H1 (cell line): ENCODE measurements at regions not wholly inside any gene's neighbourhood (a gene's known extent, or its start where the extent isn't known, plus 50 kb on each side); places are given as distances from the start of the nearest gene placed in this dataset.
A peak's percentile ranks its signal among the peaks of the same experiment; 100 is the strongest.

Experiments used
- CTCF ChIA-PET: fragments of 300-600 bp; sonication (Branson Sonifier 250); formaldehyde crosslinking; loops from one replicate; lab custom pipeline; 2021; ENCODE audit not compliant: partially characterized antibody; lab: Charles Lee
- POLR2A ChIA-PET: fragments of 300-600 bp; sonication (Branson Sonifier 250); formaldehyde crosslinking; loops from one replicate; lab custom pipeline; 2021; ENCODE audit warnings: inconsistent platforms; ENCODE audit not compliant: partially characterized antibody; lab: Charles Lee
- DNase-seq, 2 experiments: peaks; one replicate each; pipeline versions ENCODE4 v3.0.0 to v3.0.0-alpha.2; 2010 to 2022; ENCODE audit warnings: low spot score in 2 of 2, low read depth in 1 of 2, mixed read lengths in 1 of 2
- FAIRE-seq: peaks from 2 replicates; lab custom pipeline; 2011; peaks lifted over from hg19 to GRCh38; lab: Jason Lieb, UNC
- H2AFZ ChIP-seq: 2 replicates; pipeline ENCODE4 v1.8.1; 2012; ENCODE audit warnings: low read length, inconsistent platforms
- H2AK5ac ChIP-seq: 2 replicates; pipeline ENCODE4 v1.6.1; 2013; ENCODE audit warnings: low read depth, low read length
- H2BK120ac ChIP-seq: replicated peaks from 2 replicates; pipeline ENCODE3; 2013; ENCODE audit warnings: low read depth, low read length, inconsistent platforms
- H2BK12ac ChIP-seq: 2 replicates; pipeline ENCODE4 v1.6.1; 2013; ENCODE audit warnings: low read depth, low read length
- H2BK15ac ChIP-seq: 2 replicates; pipeline ENCODE4 v1.6.1; 2013; ENCODE audit warnings: low read length
- H2BK20ac ChIP-seq: 2 replicates; pipeline ENCODE4 v1.6.1; 2013; ENCODE audit warnings: low read length
- H2BK5ac ChIP-seq: 2 replicates; pipeline ENCODE4 v1.6.1; 2013; ENCODE audit warnings: low read depth, low read length
- H3K14ac ChIP-seq: 2 replicates; pipeline ENCODE4 v1.6.1; 2013; ENCODE audit warnings: inconsistent platforms; ENCODE audit not compliant: insufficient read length
- H3K18ac ChIP-seq: 2 replicates; pipeline ENCODE4 v1.6.1; 2013; ENCODE audit warnings: low read length; ENCODE audit errors: extremely low read depth
- H3K23ac ChIP-seq: 2 replicates; pipeline ENCODE4 v1.6.1; 2013; ENCODE audit warnings: inconsistent platforms; ENCODE audit not compliant: insufficient read length
- H3K23me2 ChIP-seq: 2 replicates; pipeline ENCODE4 v1.6.1; 2013; ENCODE audit warnings: low read depth, low read length
- H3K27ac ChIP-seq: 2 replicates; pipeline ENCODE4 v1.6.1; 2011; ENCODE audit warnings: low read depth, low read length, inconsistent platforms
- H3K27me3 ChIP-seq, 4 experiments: replicated peaks in 1 of 4; 1 replicate in 1 of 4; 2 replicates in 3 of 4; pipeline versions ENCODE4 v1.6.1 to v1.8.1; 2011 to 2013; ENCODE audit warnings: low read length in 3 of 4, mild to moderate bottlenecking in 3 of 4, inconsistent platforms in 2 of 4, mixed read lengths in 2 of 4, moderate library complexity in 1 of 4; ENCODE audit not compliant: control insufficient read depth in 3 of 4, insufficient read depth in 3 of 4; ENCODE audit errors: extremely low read depth in 1 of 4
- H3K36me3 ChIP-seq, 4 experiments: 2 replicates each; pipeline versions ENCODE4 v1.6.1 to v1.8.1; 2011 to 2013; ENCODE audit warnings: mild to moderate bottlenecking in 4 of 4, low read length in 3 of 4, moderate library complexity in 2 of 4, control low read depth in 1 of 4, inconsistent platforms in 1 of 4; ENCODE audit not compliant: insufficient read depth in 4 of 4, control insufficient read depth in 2 of 4
- H3K4ac ChIP-seq: replicated peaks from 2 replicates; pipeline ENCODE3; 2013; ENCODE audit warnings: low read length, low read depth, mixed read lengths, inconsistent platforms; ENCODE audit not compliant: insufficient read length
- H3K4me1 ChIP-seq, 4 experiments: replicated peaks in 1 of 4; 1 replicate in 1 of 4; 2 replicates in 3 of 4; pipeline versions ENCODE4 v1.6.1 to v1.8.1; 2011 to 2013; ENCODE audit warnings: low read length in 3 of 4, inconsistent platforms in 2 of 4, mixed read lengths in 1 of 4; ENCODE audit not compliant: insufficient read depth in 4 of 4, control insufficient read depth in 3 of 4
- H3K4me2 ChIP-seq, 2 experiments: 2 replicates each; pipeline versions ENCODE4 v1.6.1 to v1.8.1; 2011 to 2013; ENCODE audit warnings: low read depth in 2 of 2, low read length in 2 of 2, control low read depth in 1 of 2, inconsistent platforms in 1 of 2, mild to moderate bottlenecking in 1 of 2; ENCODE audit not compliant: insufficient read depth in 1 of 2
- H3K4me3 ChIP-seq, 4 experiments: fragments of 200-600, 300-600 bp in 1 of 4; sonication (generic), shearing (Covaris generic), sonication (Bioruptor Twin) in 1 of 4; 2 replicates each; pipeline versions ENCODE4 v1.5.1 to v1.8.1; 2011 to 2016; ENCODE audit warnings: low read length in 4 of 4, low read depth in 3 of 4, control low read depth in 2 of 4, inconsistent platforms in 2 of 4, mild to moderate bottlenecking in 2 of 4, mixed read lengths in 1 of 4, moderate library complexity in 1 of 4; ENCODE audit not compliant: insufficient read depth in 2 of 4; ENCODE audit errors: extremely low read depth in 1 of 4
- H3K56ac ChIP-seq: replicated peaks from 2 replicates; pipeline ENCODE3; 2013; ENCODE audit warnings: low read depth, mild to moderate bottlenecking, mixed read lengths, low read length, inconsistent platforms; ENCODE audit not compliant: insufficient read length
- H3K79me1 ChIP-seq: 2 replicates; pipeline ENCODE4 v1.6.1; 2013; ENCODE audit warnings: low read depth, low read length, control low read depth
- H3K79me2 ChIP-seq, 2 experiments: 2 replicates each; pipeline versions ENCODE4 v1.6.1 to v1.8.1; 2012 to 2013; ENCODE audit warnings: low read length in 2 of 2, mild to moderate bottlenecking in 2 of 2, inconsistent platforms in 1 of 2; ENCODE audit not compliant: insufficient read depth in 2 of 2, control insufficient read depth in 1 of 2
- H3K9ac ChIP-seq, 4 experiments: replicated peaks in 1 of 4; 1 replicate in 1 of 4; 2 replicates in 3 of 4; pipeline versions ENCODE4 v1.6.1 to v1.8.1; 2011 to 2013; ENCODE audit warnings: low read depth in 3 of 4, low read length in 3 of 4, control low read depth in 2 of 4, mild to moderate bottlenecking in 2 of 4, moderate library complexity in 2 of 4, inconsistent platforms in 1 of 4; ENCODE audit errors: extremely low read depth in 1 of 4
- H3K9me3 ChIP-seq, 2 experiments: 2 replicates each; pipeline versions ENCODE4 v1.6.1 to v1.8.1; 2012 to 2013; ENCODE audit warnings: mild to moderate bottlenecking in 2 of 2, moderate library complexity in 2 of 2, control low read depth in 1 of 2, inconsistent platforms in 1 of 2, low read depth in 1 of 2, low read length in 1 of 2, mixed read lengths in 1 of 2; ENCODE audit not compliant: insufficient read depth in 2 of 2
- H4K20me1 ChIP-seq, 2 experiments: replicated peaks in 1 of 2; 2 replicates each; pipeline versions ENCODE3 to v1.8.1; 2011 to 2013; ENCODE audit warnings: inconsistent platforms in 2 of 2, low read length in 2 of 2, mild to moderate bottlenecking in 1 of 2; ENCODE audit not compliant: insufficient read depth in 2 of 2, control insufficient read depth in 1 of 2
- H4K5ac ChIP-seq: 2 replicates; pipeline ENCODE4 v1.6.1; 2013; ENCODE audit warnings: low read length, low read depth, mixed read lengths, inconsistent platforms; ENCODE audit not compliant: insufficient read length
- H4K8ac ChIP-seq: 2 replicates; pipeline ENCODE4 v1.8.0; 2013; ENCODE audit warnings: mild to moderate bottlenecking, moderate library complexity, low read length, inconsistent platforms; ENCODE audit not compliant: insufficient read depth; ENCODE audit errors: extremely low read depth
- H4K91ac ChIP-seq: replicated peaks from 2 replicates; pipeline ENCODE3; 2013; ENCODE audit warnings: low read length, mixed read lengths, inconsistent platforms; ENCODE audit not compliant: insufficient read length
- CREB1 ChIP-seq: IDR thresholded peaks from 2 replicates; pipeline ENCODE4 v1.6.1; 2012; ENCODE audit warnings: inconsistent platforms
- GTF2F1 ChIP-seq: IDR thresholded peaks from 2 replicates; pipeline ENCODE4 v1.6.1; 2012; ENCODE audit warnings: low read depth, low read length, improper control_type of control experiment, borderline replicate concordance
- KDM1A ChIP-seq: fragments of 200-600, 300-600 bp; sonication (generic); IDR thresholded peaks from 2 replicates; pipeline ENCODE4 v1.7.1; 2016; ENCODE audit warnings: mild to moderate bottlenecking, low read length, borderline replicate concordance
- whole genome bisulfite sequencing, 2 experiments: shearing (Covaris generic) in 1 of 2; methylation state at CpG; one replicate each; pipeline versions ENCODE4 v1.1.6 to v1.1.7; 2013 to 2015; ENCODE audit warnings: low lambda C conversion rate in 2 of 2, mixed read lengths in 2 of 2, inconsistent platforms in 1 of 2, low coverage in 1 of 2, missing lambda C conversion rate in 1 of 2; ENCODE audit not compliant: insufficient replicate concordance in 2 of 2, insufficient coverage in 1 of 2, insufficient read length in 1 of 2; ENCODE audit errors: extremely low coverage in 1 of 2, missing lambda C conversion rate in 1 of 2; 5-methylcytosine and 5-hydroxymethylcytosine counted together

- Histone ChIP-seq H2BK15ac (no peak overlapping the region), H4K5ac (no peak overlapping the region), H3K79me1 (no peaks in the 10 kb centered on the region), H2AFZ (peak overlapping the region; percentile 60; the same call in 1 of the 2 replicates), H3K23ac (no peak overlapping the region), H3K14ac (no peak overlapping the region), H3K79me2 (no peaks in the 10 kb centered on the region), H2BK12ac (0 out of 2 replicates have a peak overlapping the region, but pooled peaks have one; percentile 21), H3K56ac (no peak overlapping the region), H3K27me3 (no peaks in the 10 kb centered on the region), H3K23me2 (no peaks in the 10 kb centered on the region), H4K20me1 (no peaks in the 10 kb centered on the region), H3K4ac (no peak overlapping the region), H3K9ac (no peak overlapping the region; a peak in 1 of 7 replicates), H3K36me3 (no peaks in the 10 kb centered on the region), H4K91ac (no peak overlapping the region), H3K27ac (no peak overlapping the region), H2BK5ac (no peak overlapping the region), H2BK120ac (no peak overlapping the region), H3K4me1 (peaks cover 5 to 22% (median 15%) of the 10 kb centered on the region in 4 experiments), H3K9me3 (no peaks in the 10 kb centered on the region), H3K18ac (0 out of 2 replicates have a peak overlapping the region, but pooled peaks have one; percentile 40), H3K4me2 (peak overlapping the region in 1 of 2 experiments; percentile 24; a peak in 1 of 4 replicates), H2BK20ac (no peak overlapping the region), H3K4me3 (no peak overlapping the region), H4K8ac (no peak overlapping the region), H2AK5ac (no peak overlapping the region)
- FAIRE-seq (no peak), DNase-seq (no peak)
- 45% methylated on average over 6 of the region's 6 CpGs; no CpG with 5 or more reads in 1 of the 2 experiments for WGBS, 2 experiments
- ChIA-PET POLR2A (interaction anchor here (0.6 kb wide), 1 partner anchor 35 kb away, joined by 3 read pairs; no protein-coding TSS in a partner anchor), CTCF (interaction anchor here (0.8 to 2.3 kb wide), 5 partner anchors 8 to 122 kb away, joined by 3 to 7 read pairs (median 5); no protein-coding TSS in a partner anchor)
- TF ChIP-seq CREB1 (no peak), KDM1A (no peak), GTF2F1 (no peak)
Observed at GRCh38 chr1:67888216-67889106, 55.2 kb upstream of the GNG12 start.
